ENCODE measurements at regions not wholly inside any gene's neighbourhood (a gene's known extent, or its start where the extent isn't known, plus 50 kb on each side); places are given as distances from the start of the nearest gene placed in this dataset.

DNA sequence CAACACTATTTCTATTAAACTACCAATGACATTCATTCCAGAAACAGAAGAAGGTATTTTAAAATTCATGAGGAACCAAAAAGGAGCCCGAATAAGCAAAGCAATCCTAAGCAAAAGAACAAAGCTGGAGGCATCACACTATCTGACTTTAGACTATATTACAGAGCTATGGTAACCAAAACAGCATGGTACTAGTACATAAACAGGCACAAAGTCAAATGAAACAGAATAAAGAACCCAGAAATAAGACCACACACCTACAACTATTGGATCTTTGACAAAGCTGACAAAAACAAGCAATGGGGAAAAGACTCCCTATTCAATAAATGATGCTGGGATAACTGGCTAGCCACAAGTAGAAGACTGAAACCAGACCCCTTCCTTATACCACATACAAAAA is 122.3 kb downstream of the ITIH6 start:
- H3K79me2 ChIP-seq (ENCODE audit: control insufficient read depth in 1 of 2, insufficient read depth in 2 of 2, low read length in 2 of 2) = no peaks in the 10 kb centered on the region
- H3K23ac ChIP-seq (ENCODE audit: insufficient read length) = no peak overlapping the region
- H3K9ac ChIP-seq (replicated peaks in 1 of 4; ENCODE audit: extremely low read depth in 1 of 4, low read depth in 3 of 4, low read length in 3 of 4) = no peak overlapping the region
- no peak overlapping the region for H3K4ac ChIP-seq (replicated peaks; ENCODE audit: insufficient read length, low read depth, low read length)
- DNase-seq (ENCODE audit: low read depth in 1 of 2, low spot score in 2 of 2) = no peak
- H3K14ac ChIP-seq (ENCODE audit: insufficient read length) = no peak overlapping the region
- H2BK15ac ChIP-seq (ENCODE audit: low read length) = no peak overlapping the region
- H2BK120ac ChIP-seq (replicated peaks; ENCODE audit: low read depth, low read length) = no peak overlapping the region
- H3K79me1 ChIP-seq (ENCODE audit: low read depth, low read length) = no peaks in the 10 kb centered on the region
- H3K9me3 ChIP-seq (ENCODE audit: insufficient read depth in 2 of 2, low read depth in 1 of 2, low read length in 1 of 2) = no peaks in the 10 kb centered on the region
- H3K23me2 ChIP-seq (ENCODE audit: low read depth, low read length) = no peaks in the 10 kb centered on the region
- H4K20me1 ChIP-seq (replicated peaks in 1 of 2; ENCODE audit: control insufficient read depth in 1 of 2, insufficient read depth in 2 of 2, low read length in 2 of 2) = no peaks in the 10 kb centered on the region
- no peaks in the 10 kb centered on the region for H3K4me1 ChIP-seq (replicated peaks in 1 of 4; ENCODE audit: control insufficient read depth in 3 of 4, insufficient read depth in 4 of 4, low read length in 3 of 4)
- H3K27ac ChIP-seq (ENCODE audit: low read depth, low read length) = no peak overlapping the region
- CTCF ChIA-PET (ENCODE audit: partially characterized antibody) = no interaction called here
- no peak overlapping the region for H3K56ac ChIP-seq (replicated peaks; ENCODE audit: insufficient read length, low read depth, low read length)
- H4K5ac ChIP-seq (ENCODE audit: insufficient read length, low read depth, low read length) = no peak overlapping the region
- POLR2A ChIA-PET (ENCODE audit: partially characterized antibody) = no interaction called here
- no peak overlapping the region for H3K4me3 ChIP-seq (ENCODE audit: extremely low read depth in 1 of 4, insufficient read depth in 2 of 4, low read depth in 3 of 4, low read length in 4 of 4)
- no peaks in the 10 kb centered on the region for H3K27me3 ChIP-seq (replicated peaks in 1 of 4; ENCODE audit: control insufficient read depth in 3 of 4, extremely low read depth in 1 of 4, insufficient read depth in 3 of 4, low read length in 3 of 4)
- H2BK5ac ChIP-seq (ENCODE audit: low read depth, low read length) = no peak overlapping the region
- no peak overlapping the region for H4K91ac ChIP-seq (replicated peaks; ENCODE audit: insufficient read length, low read length)
- WGBS, 2 experiments (ENCODE audit: extremely low coverage in 1 of 2, insufficient coverage in 1 of 2, insufficient read length in 1 of 2, insufficient replicate concordance in 2 of 2, low coverage in 1 of 2, low lambda C conversion rate in 2 of 2, missing lambda C conversion rate in 1 of 2) = 86% methylated on average over 1 of the region's 1 CpG; no CpG with 5 or more reads in 1 of the 2 experiments
- FAIRE-seq = no peak
- no peak overlapping the region for H4K8ac ChIP-seq (ENCODE audit: extremely low read depth, insufficient read depth, low read length)
- no peaks in the 10 kb centered on the region for H3K36me3 ChIP-seq (ENCODE audit: control insufficient read depth in 2 of 4, insufficient read depth in 4 of 4, low read length in 3 of 4)
- TF ChIP-seq CEBPB (IDR thresholded peaks at IDR 0.05; ENCODE audit: low read depth, low read length) (no peak), TBP (IDR thresholded peaks at IDR 0.05; ENCODE audit: low read depth, low read length) (no peak), FOSL1 (IDR thresholded peaks at IDR 0.05; ENCODE audit: insufficient read depth, low read depth, low read length) (no peak), GABPA (IDR thresholded peaks at IDR 0.05; ENCODE audit: borderline replicate concordance, insufficient read depth, low read length) (no peak), SIRT6 (IDR thresholded peaks at IDR 0.05; ENCODE audit: low read length) (no peak), CBX5 (IDR thresholded peaks at IDR 0.05; ENCODE audit: low read depth, low read length) (no peak), CHD2 (IDR thresholded peaks at IDR 0.05; ENCODE audit: low read length) (no peak), CTBP2 (IDR thresholded peaks at IDR 0.05; ENCODE audit: borderline replicate concordance, insufficient read depth, insufficient read length, low read length) (no peak), NANOG (IDR thresholded peaks at IDR 0.05; ENCODE audit: insufficient read depth, low read depth, low read length, poor library complexity, severe bottlenecking) (no peak), TAF7 (optimal IDR thresholded peaks at IDR 0.05; ENCODE audit: borderline replicate concordance, low read depth, low read length) (no peak)
- TF ChIP-seq, protein P1, sequence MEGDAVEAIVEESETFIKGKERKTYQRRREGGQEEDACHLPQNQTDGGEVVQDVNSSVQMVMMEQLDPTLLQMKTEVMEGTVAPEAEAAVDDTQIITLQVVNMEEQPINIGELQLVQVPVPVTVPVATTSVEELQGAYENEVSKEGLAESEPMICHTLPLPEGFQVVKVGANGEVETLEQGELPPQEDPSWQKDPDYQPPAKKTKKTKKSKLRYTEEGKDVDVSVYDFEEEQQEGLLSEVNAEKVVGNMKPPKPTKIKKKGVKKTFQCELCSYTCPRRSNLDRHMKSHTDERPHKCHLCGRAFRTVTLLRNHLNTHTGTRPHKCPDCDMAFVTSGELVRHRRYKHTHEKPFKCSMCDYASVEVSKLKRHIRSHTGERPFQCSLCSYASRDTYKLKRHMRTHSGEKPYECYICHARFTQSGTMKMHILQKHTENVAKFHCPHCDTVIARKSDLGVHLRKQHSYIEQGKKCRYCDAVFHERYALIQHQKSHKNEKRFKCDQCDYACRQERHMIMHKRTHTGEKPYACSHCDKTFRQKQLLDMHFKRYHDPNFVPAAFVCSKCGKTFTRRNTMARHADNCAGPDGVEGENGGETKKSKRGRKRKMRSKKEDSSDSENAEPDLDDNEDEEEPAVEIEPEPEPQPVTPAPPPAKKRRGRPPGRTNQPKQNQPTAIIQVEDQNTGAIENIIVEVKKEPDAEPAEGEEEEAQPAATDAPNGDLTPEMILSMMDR (IDR thresholded peaks at IDR 0.05; ENCODE audit: control extremely low read depth in 1 of 3, insufficient read depth in 1 of 3, low read depth in 1 of 3, low read length in 3 of 3) = no peak
- no peak overlapping the region for H3K4me2 ChIP-seq (ENCODE audit: insufficient read depth in 1 of 2, low read depth in 2 of 2, low read length in 2 of 2)
- no peak overlapping the region for H2AK5ac ChIP-seq (ENCODE audit: low read depth, low read length)
- no peak overlapping the region for H2AFZ ChIP-seq (ENCODE audit: low read length)
- no peak overlapping the region for H2BK12ac ChIP-seq (ENCODE audit: low read depth, low read length)
- no peak overlapping the region for H3K18ac ChIP-seq (ENCODE audit: extremely low read depth, low read length)
- no peak overlapping the region for H2BK20ac ChIP-seq (ENCODE audit: low read length)

Measured in H1 (cell line).